GM23338 (cell line): ENCODE measurements at regions not wholly inside any gene's neighbourhood (a gene's known extent, or its start where the extent isn't known, plus 50 kb on each side); places are given as distances from the start of the nearest gene placed in this dataset.

Experiments used
- ATAC-seq: fragments of 200-7000 bp; cut with Tn5 transposase; 3 replicates; pipeline ENCODE4 v1.9.1; 2020
- DNase-seq: peaks from one replicate; pipeline ENCODE4 v3.0.0-alpha.2; 2015; ENCODE audit warnings: low spot score
- H2AFZ ChIP-seq: fragments of 200-600 bp; sonication (generic); 2 replicates; pipeline ENCODE4 v1.8.0; 2016; ENCODE audit warnings: antibody characterized with exemption, mild to moderate bottlenecking, moderate library complexity
- H3F3A ChIP-seq: fragments of 200-600 bp; sonication (generic); replicated peaks from 2 replicates; pipeline ENCODE4 v1.8.0; 2017; ENCODE audit warnings: antibody characterized with exemption, mixed run types, low read depth
- H3K27ac ChIP-seq: fragments of 200-600 bp; sonication (generic); 2 replicates; pipeline ENCODE4 v1.6.1; 2016; ENCODE audit warnings: low read depth
- H3K27me3 ChIP-seq: fragments of 200-600 bp; sonication (generic); 2 replicates; pipeline ENCODE4 v1.8.0; 2016; ENCODE audit warnings: mild to moderate bottlenecking, mixed run types, moderate library complexity; ENCODE audit not compliant: insufficient read depth
- H3K36me3 ChIP-seq: fragments of 200-600 bp; sonication (generic); 2 replicates; pipeline ENCODE4 v1.8.0; 2016; ENCODE audit warnings: mild to moderate bottlenecking; ENCODE audit not compliant: insufficient read depth
- H3K4me1 ChIP-seq: fragments of 200-600 bp; sonication (generic); 2 replicates; pipeline ENCODE4 v1.8.0; 2016; ENCODE audit warnings: mild to moderate bottlenecking, moderate library complexity; ENCODE audit not compliant: insufficient read depth
- H3K4me2 ChIP-seq: fragments of 200-600 bp; sonication (generic); 2 replicates; pipeline ENCODE4 v1.7.1; 2017; ENCODE audit warnings: mixed run types
- H3K4me3 ChIP-seq: fragments of 200-600 bp; sonication (generic); 2 replicates; pipeline ENCODE4 v1.6.1; 2016; ENCODE audit warnings: mixed run types
- H3K79me2 ChIP-seq: fragments of 200-600 bp; sonication (generic); replicated peaks from 2 replicates; pipeline ENCODE4 v1.8.0; 2017; ENCODE audit warnings: mild to moderate bottlenecking; ENCODE audit not compliant: insufficient read depth
- H3K9me2 ChIP-seq: fragments of 200-600 bp; sonication (generic); 2 replicates; pipeline ENCODE4 v1.8.0; 2017; ENCODE audit not compliant: insufficient read depth
- H4K20me1 ChIP-seq: fragments of 200-600 bp; sonication (generic); replicated peaks from 2 replicates; pipeline ENCODE4 v1.8.0; 2017; ENCODE audit warnings: mild to moderate bottlenecking; ENCODE audit not compliant: insufficient read depth
- H3K27ac Mint-ChIP-seq: 2 replicates; pipeline ENCODE4 v1.8.0; 2020; ENCODE audit warnings: inconsistent platforms, mild to moderate bottlenecking, moderate library complexity, mixed read lengths
- H3K27me3 Mint-ChIP-seq: 3 replicates; pipeline ENCODE4 v1.8.0; 2022; ENCODE audit warnings: low read depth, mild to moderate bottlenecking, moderate library complexity, mixed read lengths, inconsistent platforms; ENCODE audit not compliant: insufficient read depth, poor library complexity
- H3K36me3 Mint-ChIP-seq: 3 replicates; pipeline ENCODE4 v1.8.0; 2021; ENCODE audit warnings: low read depth, mild to moderate bottlenecking, inconsistent platforms, moderate library complexity, mixed read lengths
- H3K4me1 Mint-ChIP-seq: 3 replicates; pipeline ENCODE4 v1.8.0; 2020; ENCODE audit warnings: mild to moderate bottlenecking, inconsistent platforms, mixed read lengths
- H3K4me3 Mint-ChIP-seq: 3 replicates; pipeline ENCODE4 v1.8.0; 2021; ENCODE audit warnings: moderate library complexity, mild to moderate bottlenecking, inconsistent platforms, mixed read lengths
- H3K9me3 Mint-ChIP-seq: 3 replicates; pipeline ENCODE4 v1.8.0; 2020; ENCODE audit warnings: moderate library complexity, mild to moderate bottlenecking, inconsistent platforms, mixed read lengths
- CREB1 ChIP-seq: fragments of 250-450 bp; sonication (Bioruptor Pico); IDR thresholded peaks from 2 replicates; pipeline ENCODE4 v1.5.0; 2020; ENCODE audit warnings: low read depth, mild to moderate bottlenecking, moderate library complexity
- EZH2 ChIP-seq: fragments of 200-600 bp; sonication (generic); IDR thresholded peaks from one replicate; pipeline ENCODE4 v1.8.0; 2017; ENCODE audit warnings: antibody characterized with exemption, mild to moderate bottlenecking, low read depth; ENCODE audit not compliant: unreplicated experiment
- JUNB ChIP-seq: IDR thresholded peaks from one replicate; pipeline ENCODE4 v1.6.1; 2016; ENCODE audit warnings: antibody characterized with exemption; ENCODE audit not compliant: unreplicated experiment
- NANOG ChIP-seq: IDR thresholded peaks from 2 replicates; pipeline ENCODE4 v1.6.1; 2016; ENCODE audit warnings: antibody characterized with exemption, borderline replicate concordance
- POLR2AphosphoS5 ChIP-seq: IDR thresholded peaks from 2 replicates; pipeline ENCODE4 v1.6.1; 2016; ENCODE audit warnings: antibody characterized with exemption, low read depth
- STAT1 ChIP-seq: IDR thresholded peaks from one replicate; pipeline ENCODE4 v1.6.1; 2016; ENCODE audit warnings: antibody characterized with exemption; ENCODE audit not compliant: unreplicated experiment
- ZNF114 ChIP-seq: fragments of 250-450 bp; sonication (Bioruptor Pico); IDR thresholded peaks from 2 replicates; pipeline ENCODE4 v1.5.0; 2020; ENCODE audit warnings: mild to moderate bottlenecking, moderate library complexity
- ZNF331 ChIP-seq: fragments of 250-450 bp; sonication (Bioruptor Pico); IDR thresholded peaks from 2 replicates; pipeline ENCODE4 v1.5.0; 2020; ENCODE audit warnings: low read depth, mild to moderate bottlenecking, moderate library complexity
- TF ChIP-seq, protein P1 (sequence below): IDR thresholded peaks from 2 replicates; pipeline ENCODE4 v1.6.1; 2016; ENCODE audit warnings: antibody characterized with exemption
- TF ChIP-seq, protein P2 (sequence below), 2 experiments: fragments of 200-600 bp in 1 of 2; sonication (generic) in 1 of 2; conservative IDR thresholded peaks; 2 replicates each; pipeline versions ENCODE4 v1.5.1 to v1.6.1; 2016 to 2017; ENCODE audit warnings: antibody characterized with exemption in 2 of 2, low read depth in 2 of 2, mild to moderate bottlenecking in 2 of 2, moderate library complexity in 1 of 2
- TF ChIP-seq, protein P3 (sequence below): fragments of 250-450 bp; sonication (Bioruptor Pico); IDR thresholded peaks from 2 replicates; pipeline ENCODE4 v1.5.0; 2020; ENCODE audit warnings: mild to moderate bottlenecking, moderate library complexity
- TF ChIP-seq, protein P4 (sequence below): IDR thresholded peaks from one replicate; pipeline ENCODE4 v1.6.1; 2018; ENCODE audit warnings: antibody characterized with exemption; ENCODE audit not compliant: unreplicated experiment

DNA sequence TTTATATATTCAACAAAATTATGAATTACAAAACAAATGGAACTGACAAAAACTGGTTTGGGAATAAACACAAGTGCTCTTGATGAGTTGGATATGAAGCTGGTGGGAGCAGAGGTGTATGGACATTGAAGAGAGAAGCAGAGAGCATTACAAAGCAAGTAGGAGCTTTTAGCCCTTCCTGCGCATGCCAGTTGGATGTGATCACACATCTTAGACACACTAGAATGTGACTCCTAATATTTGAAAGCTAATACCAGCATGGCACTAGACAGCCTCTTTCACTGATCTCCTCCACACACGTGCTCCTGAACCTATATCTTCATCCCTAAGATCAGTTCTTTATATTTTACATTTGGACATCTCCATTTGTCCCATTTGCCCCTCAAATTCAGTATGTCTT is 298.1 kb downstream of the MTX2 start:
- no peaks in the 10 kb centered on the region for H3K4me1 Mint-ChIP-seq
- TF ChIP-seq, protein P1, sequence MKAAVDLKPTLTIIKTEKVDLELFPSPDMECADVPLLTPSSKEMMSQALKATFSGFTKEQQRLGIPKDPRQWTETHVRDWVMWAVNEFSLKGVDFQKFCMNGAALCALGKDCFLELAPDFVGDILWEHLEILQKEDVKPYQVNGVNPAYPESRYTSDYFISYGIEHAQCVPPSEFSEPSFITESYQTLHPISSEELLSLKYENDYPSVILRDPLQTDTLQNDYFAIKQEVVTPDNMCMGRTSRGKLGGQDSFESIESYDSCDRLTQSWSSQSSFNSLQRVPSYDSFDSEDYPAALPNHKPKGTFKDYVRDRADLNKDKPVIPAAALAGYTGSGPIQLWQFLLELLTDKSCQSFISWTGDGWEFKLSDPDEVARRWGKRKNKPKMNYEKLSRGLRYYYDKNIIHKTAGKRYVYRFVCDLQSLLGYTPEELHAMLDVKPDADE = no peak
- TF ChIP-seq ZNF331 = no peak
- no peak for TF ChIP-seq ZNF114 (CRISPR knock-in tag)
- TF ChIP-seq CREB1 (CRISPR knock-in tag) = no peak
- TF ChIP-seq STAT1 = no peak
- TF ChIP-seq EZH2 = no peak
- TF ChIP-seq JUNB = no peak
- TF ChIP-seq, protein P2, sequence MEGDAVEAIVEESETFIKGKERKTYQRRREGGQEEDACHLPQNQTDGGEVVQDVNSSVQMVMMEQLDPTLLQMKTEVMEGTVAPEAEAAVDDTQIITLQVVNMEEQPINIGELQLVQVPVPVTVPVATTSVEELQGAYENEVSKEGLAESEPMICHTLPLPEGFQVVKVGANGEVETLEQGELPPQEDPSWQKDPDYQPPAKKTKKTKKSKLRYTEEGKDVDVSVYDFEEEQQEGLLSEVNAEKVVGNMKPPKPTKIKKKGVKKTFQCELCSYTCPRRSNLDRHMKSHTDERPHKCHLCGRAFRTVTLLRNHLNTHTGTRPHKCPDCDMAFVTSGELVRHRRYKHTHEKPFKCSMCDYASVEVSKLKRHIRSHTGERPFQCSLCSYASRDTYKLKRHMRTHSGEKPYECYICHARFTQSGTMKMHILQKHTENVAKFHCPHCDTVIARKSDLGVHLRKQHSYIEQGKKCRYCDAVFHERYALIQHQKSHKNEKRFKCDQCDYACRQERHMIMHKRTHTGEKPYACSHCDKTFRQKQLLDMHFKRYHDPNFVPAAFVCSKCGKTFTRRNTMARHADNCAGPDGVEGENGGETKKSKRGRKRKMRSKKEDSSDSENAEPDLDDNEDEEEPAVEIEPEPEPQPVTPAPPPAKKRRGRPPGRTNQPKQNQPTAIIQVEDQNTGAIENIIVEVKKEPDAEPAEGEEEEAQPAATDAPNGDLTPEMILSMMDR (conservative IDR thresholded peaks at IDR 0.05; ENCODE audit: low read depth in 2 of 2) = no peak
- TF ChIP-seq NANOG = no peak
- no peak for TF ChIP-seq POLR2AphosphoS5
- TF ChIP-seq, protein P3, sequence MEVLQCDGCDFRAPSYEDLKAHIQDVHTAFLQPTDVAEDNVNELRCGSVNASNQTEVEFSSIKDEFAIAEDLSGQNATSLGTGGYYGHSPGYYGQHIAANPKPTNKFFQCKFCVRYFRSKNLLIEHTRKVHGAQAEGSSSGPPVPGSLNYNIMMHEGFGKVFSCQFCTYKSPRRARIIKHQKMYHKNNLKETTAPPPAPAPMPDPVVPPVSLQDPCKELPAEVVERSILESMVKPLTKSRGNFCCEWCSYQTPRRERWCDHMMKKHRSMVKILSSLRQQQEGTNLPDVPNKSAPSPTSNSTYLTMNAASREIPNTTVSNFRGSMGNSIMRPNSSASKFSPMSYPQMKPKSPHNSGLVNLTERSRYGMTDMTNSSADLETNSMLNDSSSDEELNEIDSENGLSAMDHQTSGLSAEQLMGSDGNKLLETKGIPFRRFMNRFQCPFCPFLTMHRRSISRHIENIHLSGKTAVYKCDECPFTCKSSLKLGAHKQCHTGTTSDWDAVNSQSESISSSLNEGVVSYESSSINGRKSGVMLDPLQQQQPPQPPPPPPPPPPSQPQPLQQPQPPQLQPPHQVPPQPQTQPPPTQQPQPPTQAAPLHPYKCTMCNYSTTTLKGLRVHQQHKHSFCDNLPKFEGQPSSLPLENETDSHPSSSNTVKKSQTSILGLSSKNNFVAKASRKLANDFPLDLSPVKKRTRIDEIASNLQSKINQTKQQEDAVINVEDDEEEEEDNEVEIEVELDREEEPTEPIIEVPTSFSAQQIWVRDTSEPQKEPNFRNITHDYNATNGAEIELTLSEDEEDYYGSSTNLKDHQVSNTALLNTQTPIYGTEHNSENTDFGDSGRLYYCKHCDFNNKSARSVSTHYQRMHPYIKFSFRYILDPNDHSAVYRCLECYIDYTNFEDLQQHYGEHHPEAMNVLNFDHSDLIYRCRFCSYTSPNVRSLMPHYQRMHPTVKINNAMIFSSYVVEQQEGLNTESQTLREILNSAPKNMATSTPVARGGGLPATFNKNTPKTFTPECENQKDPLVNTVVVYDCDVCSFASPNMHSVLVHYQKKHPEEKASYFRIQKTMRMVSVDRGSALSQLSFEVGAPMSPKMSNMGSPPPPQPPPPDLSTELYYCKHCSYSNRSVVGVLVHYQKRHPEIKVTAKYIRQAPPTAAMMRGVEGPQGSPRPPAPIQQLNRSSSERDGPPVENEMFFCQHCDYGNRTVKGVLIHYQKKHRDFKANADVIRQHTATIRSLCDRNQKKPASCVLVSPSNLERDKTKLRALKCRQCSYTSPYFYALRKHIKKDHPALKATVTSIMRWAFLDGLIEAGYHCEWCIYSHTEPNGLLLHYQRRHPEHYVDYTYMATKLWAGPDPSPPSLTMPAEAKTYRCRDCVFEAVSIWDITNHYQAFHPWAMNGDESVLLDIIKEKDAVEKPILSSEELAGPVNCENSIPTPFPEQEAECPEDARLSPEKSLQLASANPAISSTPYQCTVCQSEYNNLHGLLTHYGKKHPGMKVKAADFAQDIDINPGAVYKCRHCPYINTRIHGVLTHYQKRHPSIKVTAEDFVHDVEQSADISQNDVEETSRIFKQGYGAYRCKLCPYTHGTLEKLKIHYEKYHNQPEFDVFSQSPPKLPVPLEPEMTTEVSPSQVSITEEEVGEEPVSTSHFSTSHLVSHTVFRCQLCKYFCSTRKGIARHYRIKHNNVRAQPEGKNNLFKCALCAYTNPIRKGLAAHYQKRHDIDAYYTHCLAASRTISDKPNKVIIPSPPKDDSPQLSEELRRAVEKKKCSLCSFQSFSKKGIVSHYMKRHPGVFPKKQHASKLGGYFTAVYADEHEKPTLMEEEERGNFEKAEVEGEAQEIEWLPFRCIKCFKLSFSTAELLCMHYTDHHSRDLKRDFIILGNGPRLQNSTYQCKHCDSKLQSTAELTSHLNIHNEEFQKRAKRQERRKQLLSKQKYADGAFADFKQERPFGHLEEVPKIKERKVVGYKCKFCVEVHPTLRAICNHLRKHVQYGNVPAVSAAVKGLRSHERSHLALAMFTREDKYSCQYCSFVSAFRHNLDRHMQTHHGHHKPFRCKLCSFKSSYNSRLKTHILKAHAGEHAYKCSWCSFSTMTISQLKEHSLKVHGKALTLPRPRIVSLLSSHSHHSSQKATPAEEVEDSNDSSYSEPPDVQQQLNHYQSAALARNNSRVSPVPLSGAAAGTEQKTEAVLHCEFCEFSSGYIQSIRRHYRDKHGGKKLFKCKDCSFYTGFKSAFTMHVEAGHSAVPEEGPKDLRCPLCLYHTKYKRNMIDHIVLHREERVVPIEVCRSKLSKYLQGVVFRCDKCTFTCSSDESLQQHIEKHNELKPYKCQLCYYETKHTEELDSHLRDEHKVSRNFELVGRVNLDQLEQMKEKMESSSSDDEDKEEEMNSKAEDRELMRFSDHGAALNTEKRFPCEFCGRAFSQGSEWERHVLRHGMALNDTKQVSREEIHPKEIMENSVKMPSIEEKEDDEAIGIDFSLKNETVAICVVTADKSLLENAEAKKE (CRISPR knock-in tag) = no peak
- TF ChIP-seq, protein P4, sequence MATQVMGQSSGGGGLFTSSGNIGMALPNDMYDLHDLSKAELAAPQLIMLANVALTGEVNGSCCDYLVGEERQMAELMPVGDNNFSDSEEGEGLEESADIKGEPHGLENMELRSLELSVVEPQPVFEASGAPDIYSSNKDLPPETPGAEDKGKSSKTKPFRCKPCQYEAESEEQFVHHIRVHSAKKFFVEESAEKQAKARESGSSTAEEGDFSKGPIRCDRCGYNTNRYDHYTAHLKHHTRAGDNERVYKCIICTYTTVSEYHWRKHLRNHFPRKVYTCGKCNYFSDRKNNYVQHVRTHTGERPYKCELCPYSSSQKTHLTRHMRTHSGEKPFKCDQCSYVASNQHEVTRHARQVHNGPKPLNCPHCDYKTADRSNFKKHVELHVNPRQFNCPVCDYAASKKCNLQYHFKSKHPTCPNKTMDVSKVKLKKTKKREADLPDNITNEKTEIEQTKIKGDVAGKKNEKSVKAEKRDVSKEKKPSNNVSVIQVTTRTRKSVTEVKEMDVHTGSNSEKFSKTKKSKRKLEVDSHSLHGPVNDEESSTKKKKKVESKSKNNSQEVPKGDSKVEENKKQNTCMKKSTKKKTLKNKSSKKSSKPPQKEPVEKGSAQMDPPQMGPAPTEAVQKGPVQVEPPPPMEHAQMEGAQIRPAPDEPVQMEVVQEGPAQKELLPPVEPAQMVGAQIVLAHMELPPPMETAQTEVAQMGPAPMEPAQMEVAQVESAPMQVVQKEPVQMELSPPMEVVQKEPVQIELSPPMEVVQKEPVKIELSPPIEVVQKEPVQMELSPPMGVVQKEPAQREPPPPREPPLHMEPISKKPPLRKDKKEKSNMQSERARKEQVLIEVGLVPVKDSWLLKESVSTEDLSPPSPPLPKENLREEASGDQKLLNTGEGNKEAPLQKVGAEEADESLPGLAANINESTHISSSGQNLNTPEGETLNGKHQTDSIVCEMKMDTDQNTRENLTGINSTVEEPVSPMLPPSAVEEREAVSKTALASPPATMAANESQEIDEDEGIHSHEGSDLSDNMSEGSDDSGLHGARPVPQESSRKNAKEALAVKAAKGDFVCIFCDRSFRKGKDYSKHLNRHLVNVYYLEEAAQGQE = no peak
- H3K9me3 Mint-ChIP-seq = no peaks in the 10 kb centered on the region
- Histone ChIP-seq H4K20me1 (no peaks in the 10 kb centered on the region), H3K4me1 (no peaks in the 10 kb centered on the region), H3K9me2 (no peaks in the 10 kb centered on the region), H3K27ac (no peak overlapping the region), H3F3A (no peaks in the 10 kb centered on the region), H3K4me2 (no peak overlapping the region), H3K79me2 (no peaks in the 10 kb centered on the region), H3K36me3 (no peaks in the 10 kb centered on the region), H3K27me3 (no peaks in the 10 kb centered on the region), H3K4me3 (no peak overlapping the region), H2AFZ (no peak overlapping the region)
- H3K36me3 Mint-ChIP-seq = no peaks in the 10 kb centered on the region
- no peak overlapping the region for H3K27ac Mint-ChIP-seq
- H3K27me3 Mint-ChIP-seq = no peaks in the 10 kb centered on the region
- H3K4me3 Mint-ChIP-seq = no peak overlapping the region
- DNase-seq (no peak), ATAC-seq (no peak)
